ENCODE measurements at regions not wholly inside any gene's neighbourhood (a gene's known extent, or its start where the extent isn't known, plus 50 kb on each side); places are given as distances from the start of the nearest gene placed in this dataset.

- no peak for TF ChIP-seq CTCF (IDR thresholded peaks at IDR 0.05)
- Histone ChIP-seq H3K4me1 (ENCODE audit: low read depth) (no peaks in the 10 kb centered on the region), H3K4me3 (no peak overlapping the region), H3K36me3 (ENCODE audit: low read depth) (no peaks in the 10 kb centered on the region), H3K9me3 (no peaks in the 10 kb centered on the region)
- no peak for ATAC-seq
- intact Hi-C loops (cut with DNase I, micrococcal nuclease) = no loop called here
- no peak for DNase-seq
Measured at GRCh38 chr2:175372704-175373701, 191.5 kb upstream of the ATP5MC3 start.

- Histone ChIP-seq H3K36me3 (ENCODE audit: low read depth) (no peaks in the 10 kb centered on the region), H3K4me1 (ENCODE audit: low read depth) (no peaks in the 10 kb centered on the region), H3K4me3 (no peak overlapping the region), H3K9me3 (no peaks in the 10 kb centered on the region)
- ATAC-seq (peak; percentile 79), DNase-seq (no peak)
- no peak for TF ChIP-seq CTCF (IDR thresholded peaks at IDR 0.05)
- intact Hi-C loops (cut with DNase I, micrococcal nuclease) = no loop called here
Measured at GRCh38 chr2:175371378-175371777, 189.9 kb upstream of the ATP5MC3 start.

GRCh38 chr2:175366815-175367214 lies 185.3 kb upstream of the ATP5MC3 start:
- Histone ChIP-seq H3K9me3 (no peaks in the 10 kb centered on the region), H3K36me3 (ENCODE audit: low read depth) (no peaks in the 10 kb centered on the region), H3K4me3 (no peak overlapping the region), H3K4me1 (ENCODE audit: low read depth) (no peaks in the 10 kb centered on the region)
- ATAC-seq (peak; percentile 73), DNase-seq (peak in 1 of 3 donors; percentile 54)
- intact Hi-C loops (cut with DNase I, micrococcal nuclease) = loop anchor here (10.0 kb wide), 2 partner anchors 318 to 718 kb away; partner anchors contain the start of gene EVX2 (in 1 of the 2)
- peak; percentile 15 for TF ChIP-seq CTCF (IDR thresholded peaks at IDR 0.05)

GRCh38 chr2:175363699-175364098 lies 182.2 kb upstream of the ATP5MC3 start:
- no peak overlapping the region for H3K4me3 ChIP-seq
- H3K4me1 ChIP-seq (ENCODE audit: low read depth) = no peaks in the 10 kb centered on the region
- ATAC-seq (peak; percentile 73), DNase-seq (peak in 2 of 3 donors; percentile 28 to 29)
- no peaks in the 10 kb centered on the region for H3K36me3 ChIP-seq (ENCODE audit: low read depth)
- intact Hi-C loops (cut with DNase I, micrococcal nuclease) = loop anchor here (10.0 kb wide), 2 partner anchors 321 to 721 kb away; partner anchors contain the start of gene EVX2 (in 1 of the 2)
- H3K9me3 ChIP-seq = no peaks in the 10 kb centered on the region
- no peak for TF ChIP-seq CTCF (IDR thresholded peaks at IDR 0.05)

GRCh38 chr2:175362331-175362730 lies 180.8 kb upstream of the ATP5MC3 start:
- ATAC-seq (no peak), DNase-seq (no peak)
- Histone ChIP-seq H3K4me3 (no peak overlapping the region), H3K36me3 (ENCODE audit: low read depth) (no peaks in the 10 kb centered on the region), H3K9me3 (no peaks in the 10 kb centered on the region), H3K4me1 (ENCODE audit: low read depth) (no peaks in the 10 kb centered on the region)
- intact Hi-C loops (cut with DNase I, micrococcal nuclease) = loop anchor here (10.0 kb wide), 2 partner anchors 322 to 722 kb away; partner anchors contain the start of gene EVX2 (in 1 of the 2)
- TF ChIP-seq CTCF (IDR thresholded peaks at IDR 0.05) = no peak

All from mucosa of descending colon (tissue), 3 donors.